HCT116 (cell line): ENCODE measurements at regions not wholly inside any gene's neighbourhood (a gene's known extent, or its start where the extent isn't known, plus 50 kb on each side); places are given as distances from the start of the nearest gene placed in this dataset.

ENCODE experiments used
- ATF3 ChIP-seq: IDR thresholded peaks from 2 replicates; pipeline ENCODE4 v1.6.1; 2012
- CBX3 ChIP-seq: IDR thresholded peaks from 2 replicates; pipeline ENCODE4 v1.6.1; 2012; ENCODE audit warnings: low read depth
- EZH2 ChIP-seq: fragments of 200-600 bp; sonication (generic); IDR thresholded peaks from 2 replicates; pipeline ENCODE4 v1.6.1; 2017; ENCODE audit warnings: antibody characterized with exemption, mixed run types
- EZH2phosphoT487 ChIP-seq: fragments of 200-600 bp; IDR thresholded peaks from 2 replicates; pipeline ENCODE4 v1.6.1; 2018; ENCODE audit warnings: antibody characterized with exemption, borderline replicate concordance
- JUND ChIP-seq: IDR thresholded peaks from 2 replicates; pipeline ENCODE4 v1.6.1; 2012
- POLR2A ChIP-seq: IDR thresholded peaks from 2 replicates; pipeline ENCODE4 v1.7.0; 2011; ENCODE audit warnings: borderline replicate concordance; ENCODE audit not compliant: insufficient read depth, insufficient read length; ENCODE audit errors: extremely low read depth
- RAD21 ChIP-seq: IDR thresholded peaks from 2 replicates; pipeline ENCODE4 v1.6.1; 2012; ENCODE audit warnings: low read depth, mild to moderate bottlenecking
- REST ChIP-seq: IDR thresholded peaks from 2 replicates; pipeline ENCODE4 v1.6.1; 2012; ENCODE audit warnings: low read depth
- TCF7L2 ChIP-seq: IDR thresholded peaks from 2 replicates; pipeline ENCODE4 v1.7.0; 2011; ENCODE audit warnings: borderline replicate concordance, inconsistent platforms; ENCODE audit not compliant: insufficient read depth, insufficient read length; ENCODE audit errors: extremely low read depth
- ZNF274 ChIP-seq: fragments of 200-500 bp; sonication (Bioruptor generic); IDR thresholded peaks from 2 replicates; pipeline ENCODE4 v1.6.1; 2014; ENCODE audit warnings: mild to moderate bottlenecking, low read depth, low read length, inconsistent platforms
- TF ChIP-seq, protein P1 (sequence below), 3 experiments: fragments of 200-600 bp in 1 of 3; sonication (generic) in 1 of 3; IDR thresholded peaks in 2 of 3; conservative IDR thresholded peaks in 1 of 3; 2 replicates each; pipeline ENCODE4 v1.5.1; 2012 to 2017; ENCODE audit warnings: low read depth in 2 of 3, low read length in 2 of 3, antibody characterized with exemption in 1 of 3, borderline replicate concordance in 1 of 3, control low read depth in 1 of 3, mild to moderate bottlenecking in 1 of 3, mixed read lengths in 1 of 3, mixed run types in 1 of 3, moderate library complexity in 1 of 3; ENCODE audit not compliant: insufficient read depth in 1 of 3

DNA sequence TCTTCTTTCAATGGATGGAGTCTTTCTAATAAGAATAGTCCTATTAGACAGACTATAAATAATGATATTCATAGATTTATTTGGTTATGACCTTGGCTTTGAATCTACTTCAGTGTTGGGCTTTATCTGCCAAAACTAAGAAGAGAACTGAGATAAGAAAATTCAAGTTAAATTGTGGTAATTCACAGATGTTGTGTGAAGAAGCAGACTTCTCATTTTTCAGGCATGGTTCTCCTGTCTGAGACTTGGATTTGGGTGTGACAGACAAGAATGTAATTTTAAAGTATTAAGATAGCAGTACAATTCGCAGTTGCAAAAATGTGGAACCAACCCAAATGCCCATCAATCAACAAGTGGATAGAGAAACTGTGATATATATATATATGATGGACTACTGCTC, 124.7 kb downstream of the QPCT start:
- TF ChIP-seq, protein P1, sequence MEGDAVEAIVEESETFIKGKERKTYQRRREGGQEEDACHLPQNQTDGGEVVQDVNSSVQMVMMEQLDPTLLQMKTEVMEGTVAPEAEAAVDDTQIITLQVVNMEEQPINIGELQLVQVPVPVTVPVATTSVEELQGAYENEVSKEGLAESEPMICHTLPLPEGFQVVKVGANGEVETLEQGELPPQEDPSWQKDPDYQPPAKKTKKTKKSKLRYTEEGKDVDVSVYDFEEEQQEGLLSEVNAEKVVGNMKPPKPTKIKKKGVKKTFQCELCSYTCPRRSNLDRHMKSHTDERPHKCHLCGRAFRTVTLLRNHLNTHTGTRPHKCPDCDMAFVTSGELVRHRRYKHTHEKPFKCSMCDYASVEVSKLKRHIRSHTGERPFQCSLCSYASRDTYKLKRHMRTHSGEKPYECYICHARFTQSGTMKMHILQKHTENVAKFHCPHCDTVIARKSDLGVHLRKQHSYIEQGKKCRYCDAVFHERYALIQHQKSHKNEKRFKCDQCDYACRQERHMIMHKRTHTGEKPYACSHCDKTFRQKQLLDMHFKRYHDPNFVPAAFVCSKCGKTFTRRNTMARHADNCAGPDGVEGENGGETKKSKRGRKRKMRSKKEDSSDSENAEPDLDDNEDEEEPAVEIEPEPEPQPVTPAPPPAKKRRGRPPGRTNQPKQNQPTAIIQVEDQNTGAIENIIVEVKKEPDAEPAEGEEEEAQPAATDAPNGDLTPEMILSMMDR (IDR thresholded peaks at IDR 0.05 in 2 of 3, conservative IDR thresholded peaks at IDR 0.05 in 1 of 3; ENCODE audit: borderline replicate concordance in 1 of 3, insufficient read depth in 1 of 3, low read depth in 2 of 3, low read length in 2 of 3): no peak
- TF ChIP-seq ATF3: no peak
- no peak for TF ChIP-seq JUND
- no peak for TF ChIP-seq REST
- TF ChIP-seq RAD21: no peak
- TF ChIP-seq POLR2A: no peak
- no peak for TF ChIP-seq TCF7L2
- TF ChIP-seq CBX3: no peak
- TF ChIP-seq EZH2phosphoT487: no peak
- TF ChIP-seq EZH2: no peak
- TF ChIP-seq ZNF274: no peak
